ENCODE measurements at regions not wholly inside any gene's neighbourhood (a gene's known extent, or its start where the extent isn't known, plus 50 kb on each side); places are given as distances from the start of the nearest gene placed in this dataset.
"Not testable (repeated sequence)": the region's sequence is repeated elsewhere in the genome, so short reads cannot be mapped to it uniquely, and the experiment has no call there.

DNA sequence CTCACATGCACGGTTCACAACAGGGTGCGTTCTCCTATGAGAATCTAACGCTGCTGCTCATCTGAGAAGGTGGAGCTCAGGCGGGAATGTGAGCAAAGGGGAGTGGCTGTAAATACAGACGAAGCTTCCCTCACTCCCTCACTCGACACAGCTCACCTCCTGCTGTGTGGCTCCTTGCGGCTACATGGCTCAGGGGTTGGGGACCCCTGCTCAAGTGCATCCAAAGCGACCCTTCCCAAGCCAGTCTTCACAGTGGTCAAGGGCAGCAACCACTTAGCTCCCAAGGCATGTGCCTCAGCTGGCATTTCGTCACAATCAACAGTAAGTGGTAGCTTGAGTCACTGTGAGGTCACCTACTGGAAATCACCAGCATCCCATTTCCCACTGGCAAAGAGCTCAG lies 64.6 kb upstream of the SCGB1C2 start:
- DNase-seq (ENCODE audit: low read depth in 2 of 2): peak in 1 of 2 donors; percentile 0
- H3K4me3 ChIP-seq (replicated peaks in 1 of 2; ENCODE audit: low read depth in 2 of 2, low read length in 2 of 2): not testable (repeated sequence)

Data from cardiac fibroblast (primary cell).